ENCODE measurements at regions not wholly inside any gene's neighbourhood (a gene's known extent, or its start where the extent isn't known, plus 50 kb on each side); places are given as distances from the start of the nearest gene placed in this dataset.

DNA sequence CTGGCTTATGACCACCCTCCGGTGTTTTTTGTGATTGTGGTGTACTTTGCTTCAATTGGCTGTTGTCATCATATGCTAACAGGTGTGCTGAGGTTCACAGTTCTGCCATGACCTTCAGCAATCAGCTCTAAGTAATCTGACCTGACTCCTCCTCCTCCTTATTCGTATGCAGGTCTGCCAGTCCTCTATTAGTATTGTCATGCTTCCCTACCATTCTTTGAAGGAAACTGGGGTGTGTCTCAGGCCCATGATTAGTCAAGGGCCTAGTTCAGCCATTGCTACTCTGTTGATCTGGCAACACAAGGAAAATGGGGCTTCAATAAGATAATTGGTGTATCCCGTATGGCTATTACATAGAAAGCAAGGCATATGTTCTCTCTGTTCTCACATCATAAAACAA lies 332.3 kb upstream of the DPYD start:
- no peak for DNase-seq
- 73 to 77% (median 73%) methylated on average over 3 of the region's 3 CpGs for WGBS, 3 donors
- intact Hi-C loops (cut with DNase I), result no loop called here

DNA sequence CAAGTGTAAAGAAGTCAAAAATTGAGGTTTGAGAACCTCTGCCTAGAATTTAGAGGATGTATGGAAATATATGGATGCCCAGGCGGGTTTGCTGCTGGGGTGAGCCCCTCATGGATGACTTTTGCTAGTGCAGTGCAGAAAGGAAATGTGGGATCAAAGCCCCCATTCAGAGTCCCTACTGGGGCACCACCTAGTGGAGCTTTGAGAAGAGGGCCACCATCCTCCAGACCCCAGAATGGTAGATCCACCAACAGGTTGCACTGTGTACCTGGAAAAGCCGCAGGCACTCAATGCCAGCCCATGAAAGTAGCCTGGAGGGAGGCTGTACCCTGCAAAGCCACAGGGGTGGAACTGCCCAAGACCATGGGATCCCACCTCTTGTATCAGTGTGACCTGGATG lies 330.7 kb upstream of the DPYD start:
- TF ChIP-seq, protein P1, sequence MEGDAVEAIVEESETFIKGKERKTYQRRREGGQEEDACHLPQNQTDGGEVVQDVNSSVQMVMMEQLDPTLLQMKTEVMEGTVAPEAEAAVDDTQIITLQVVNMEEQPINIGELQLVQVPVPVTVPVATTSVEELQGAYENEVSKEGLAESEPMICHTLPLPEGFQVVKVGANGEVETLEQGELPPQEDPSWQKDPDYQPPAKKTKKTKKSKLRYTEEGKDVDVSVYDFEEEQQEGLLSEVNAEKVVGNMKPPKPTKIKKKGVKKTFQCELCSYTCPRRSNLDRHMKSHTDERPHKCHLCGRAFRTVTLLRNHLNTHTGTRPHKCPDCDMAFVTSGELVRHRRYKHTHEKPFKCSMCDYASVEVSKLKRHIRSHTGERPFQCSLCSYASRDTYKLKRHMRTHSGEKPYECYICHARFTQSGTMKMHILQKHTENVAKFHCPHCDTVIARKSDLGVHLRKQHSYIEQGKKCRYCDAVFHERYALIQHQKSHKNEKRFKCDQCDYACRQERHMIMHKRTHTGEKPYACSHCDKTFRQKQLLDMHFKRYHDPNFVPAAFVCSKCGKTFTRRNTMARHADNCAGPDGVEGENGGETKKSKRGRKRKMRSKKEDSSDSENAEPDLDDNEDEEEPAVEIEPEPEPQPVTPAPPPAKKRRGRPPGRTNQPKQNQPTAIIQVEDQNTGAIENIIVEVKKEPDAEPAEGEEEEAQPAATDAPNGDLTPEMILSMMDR (IDR thresholded peaks at IDR 0.05), result no peak
- TF ChIP-seq EP300 (IDR thresholded peaks at IDR 0.05) (no peak), POLR2A (IDR thresholded peaks at IDR 0.05) (no peak)

More for the DNA sequence above, 332.3 kb upstream of the DPYD start:
- no peaks in the 10 kb centered on the region for H3K9me3 ChIP-seq
- H3K36me3 ChIP-seq, result no peaks in the 10 kb centered on the region
- TF ChIP-seq POLR2A (IDR thresholded peaks at IDR 0.05) (no peak), EP300 (IDR thresholded peaks at IDR 0.05) (no peak)
- TF ChIP-seq, protein P1 (IDR thresholded peaks at IDR 0.05), result no peak
- H3K4me1 ChIP-seq (ENCODE audit: insufficient read depth), result no peaks in the 10 kb centered on the region
- H3K27ac ChIP-seq, result no peak overlapping the region
- H3K27me3 ChIP-seq, result no peaks in the 10 kb centered on the region
- H3K4me3 ChIP-seq, result no peak overlapping the region

DNA sequence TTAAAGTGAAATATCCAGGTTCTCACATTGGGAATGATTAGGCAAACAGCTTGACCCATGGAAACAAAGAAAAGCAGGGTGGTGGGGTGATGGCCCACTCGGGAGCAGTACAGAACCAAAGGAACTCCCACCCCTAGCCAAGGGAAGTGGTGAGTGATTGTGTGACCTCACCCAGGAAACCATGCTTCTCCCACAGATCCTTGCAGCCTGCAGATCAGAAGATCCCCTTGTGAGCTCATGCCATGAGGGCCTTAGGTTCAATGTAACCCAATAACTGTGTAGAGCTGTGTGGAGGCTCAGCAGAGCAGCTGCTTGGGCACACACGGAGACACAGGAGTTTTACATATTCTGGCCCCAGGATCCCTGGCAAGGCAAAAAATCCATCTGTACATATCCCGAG lies 311.8 kb upstream of the DPYD start:
- intact Hi-C loops (cut with DNase I), result no loop called here
- 75 to 82% (median 76%) methylated on average over 3 of the region's 3 CpGs for WGBS, 3 donors

More for the DNA sequence above, 330.7 kb upstream of the DPYD start:
- WGBS, 3 donors, result 85 to 95% (median 90%) methylated on average over 2 of the region's 2 CpGs
- no peak overlapping the region for H3K4me3 ChIP-seq
- H3K27ac ChIP-seq, result no peak overlapping the region
- no peak for DNase-seq
- intact Hi-C loops (cut with DNase I), result no loop called here
- H3K9me3 ChIP-seq, result no peaks in the 10 kb centered on the region
- no peaks in the 10 kb centered on the region for H3K36me3 ChIP-seq
- H3K4me1 ChIP-seq (ENCODE audit: insufficient read depth), result no peaks in the 10 kb centered on the region
- H3K27me3 ChIP-seq, result no peaks in the 10 kb centered on the region

DNA sequence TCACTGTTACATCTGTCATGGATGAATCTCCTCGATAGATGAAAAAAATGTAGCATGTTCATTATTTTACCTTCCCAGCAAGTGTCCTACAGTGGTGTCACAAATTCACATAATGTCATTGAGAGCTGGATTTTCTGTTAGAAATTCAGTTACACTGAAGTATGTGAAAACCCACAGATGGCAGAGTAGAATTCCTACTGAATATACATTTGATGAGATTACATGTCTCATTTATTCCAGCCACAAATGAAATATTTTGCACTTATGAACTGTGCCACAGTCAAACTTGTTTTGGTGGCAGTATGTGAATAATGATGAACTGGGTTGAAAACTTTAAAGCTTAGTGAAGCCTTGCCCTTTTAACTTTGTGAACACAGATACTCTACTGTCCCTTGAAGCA lies 301.9 kb upstream of the DPYD start:
- intact Hi-C loops (cut with DNase I), result no loop called here
- TF ChIP-seq POLR2A (IDR thresholded peaks at IDR 0.05) (no peak), EP300 (IDR thresholded peaks at IDR 0.05) (no peak)
- TF ChIP-seq, protein P1 (IDR thresholded peaks at IDR 0.05), result no peak

More for the DNA sequence above, 311.8 kb upstream of the DPYD start:
- no peaks in the 10 kb centered on the region for H3K27me3 ChIP-seq
- no peak for DNase-seq
- H3K4me1 ChIP-seq (ENCODE audit: insufficient read depth), result no peaks in the 10 kb centered on the region
- TF ChIP-seq EP300 (IDR thresholded peaks at IDR 0.05) (no peak), POLR2A (IDR thresholded peaks at IDR 0.05) (no peak)
- TF ChIP-seq, protein P1 (IDR thresholded peaks at IDR 0.05), result no peak
- H3K9me3 ChIP-seq, result peaks cover 0 to 3% of the 10 kb centered on the region in 2 donors
- no peak overlapping the region for H3K4me3 ChIP-seq
- no peaks in the 10 kb centered on the region for H3K36me3 ChIP-seq
- H3K27ac ChIP-seq, result no peak overlapping the region

More for the DNA sequence above, 301.9 kb upstream of the DPYD start:
- no peaks in the 10 kb centered on the region for H3K36me3 ChIP-seq
- H3K27me3 ChIP-seq, result no peaks in the 10 kb centered on the region
- DNase-seq, result no peak
- no peaks in the 10 kb centered on the region for H3K4me1 ChIP-seq (ENCODE audit: insufficient read depth)
- WGBS, 3 donors, result 82 to 90% (median 84%) methylated on average over 1 of the region's 1 CpG
- H3K4me3 ChIP-seq, result no peak overlapping the region
- no peaks in the 10 kb centered on the region for H3K9me3 ChIP-seq
- no peak overlapping the region for H3K27ac ChIP-seq

All from ovary (tissue), 7 donors.